B cell (primary cell): ENCODE measurements at regions not wholly inside any gene's neighbourhood (a gene's known extent, or its start where the extent isn't known, plus 50 kb on each side); places are given as distances from the start of the nearest gene placed in this dataset.

Source experiments
- ATAC-seq: fragments of 200-7000 bp; cut with Tn5 transposase; one replicate; pipeline ENCODE4 v1.10.0; 2021; ENCODE audit warnings: low read depth, mild to moderate bottlenecking, moderate number of reproducible peaks, moderate library complexity
- CTCF ChIA-PET: fragments of 350-600 bp; sonication (Branson Sonifier 250); formaldehyde crosslinking; loops from one replicate; lab custom pipeline; 2021; ENCODE audit warnings: antibody characterized with exemption, inconsistent platforms; lab: Charles Lee
- POLR2A ChIA-PET: fragments of 350-600 bp; sonication (Branson Sonifier 250); formaldehyde crosslinking; loops from one replicate; lab custom pipeline; 2021; ENCODE audit warnings: antibody characterized with exemption; lab: Charles Lee
- DNase-seq: peaks from one replicate; pipeline ENCODE4 v3.0.0; 2013
- H2AFZ ChIP-seq: 2 replicates; pipeline ENCODE4 v1.6.1; 2012; ENCODE audit warnings: mild to moderate bottlenecking, low read depth, low read length; ENCODE audit not compliant: insufficient read depth, poor library complexity, severe bottlenecking
- H3K27ac ChIP-seq, 2 donors: 1 replicate in 1 of 2; 2 replicates in 1 of 2; pipeline ENCODE4 v1.5.1; 2012 to 2013; ENCODE audit warnings: low read length in 2 of 2, mild to moderate bottlenecking in 2 of 2, moderate library complexity in 1 of 2
- H3K27me3 ChIP-seq, 4 experiments: fragments of 200-600 bp in 1 of 4; sonication (generic) in 1 of 4; replicated peaks in 1 of 4; 1 replicate in 2 of 4; 2 replicates in 2 of 4; pipeline versions ENCODE4 v1.6.1 to v1.7.0; 2013 to 2016; ENCODE audit warnings: low read length in 3 of 4, mild to moderate bottlenecking in 2 of 4, mixed read lengths in 1 of 4, moderate library complexity in 1 of 4; ENCODE audit not compliant: insufficient read depth in 4 of 4, control insufficient read depth in 3 of 4; ENCODE audit errors: control extremely low read depth in 1 of 4
- H3K36me3 ChIP-seq, 2 experiments: replicated peaks in 1 of 2; 1 replicate in 1 of 2; 2 replicates in 1 of 2; pipeline versions ENCODE4 v1.6.1 to v1.7.1; 2013; ENCODE audit warnings: low read length in 1 of 2; ENCODE audit not compliant: insufficient read depth in 2 of 2, control insufficient read depth in 1 of 2; ENCODE audit errors: control extremely low read depth in 1 of 2, extremely low read depth in 1 of 2
- H3K4me1 ChIP-seq, 2 donors: fragments of 200-600 bp in 1 of 2; sonication (generic) in 1 of 2; 1 replicate in 1 of 2; 2 replicates in 1 of 2; pipeline versions ENCODE4 v1.5.1 to v1.6.1; 2013 to 2017; ENCODE audit warnings: low read length in 2 of 2; ENCODE audit not compliant: control insufficient read depth in 2 of 2, insufficient read depth in 2 of 2
- H3K4me2 ChIP-seq: replicated peaks from 2 replicates; pipeline ENCODE3; 2012; ENCODE audit warnings: mild to moderate bottlenecking, low read depth, low read length; ENCODE audit not compliant: poor library complexity, severe bottlenecking
- H3K4me3 ChIP-seq, 5 experiments: fragments of 200-600 bp in 1 of 5; sonication (generic) in 1 of 5; 1 replicate in 3 of 5; 2 replicates in 2 of 5; pipeline versions ENCODE4 v1.5.1 to v1.7.0; 2011 to 2016; ENCODE audit warnings: low read length in 4 of 5, mild to moderate bottlenecking in 4 of 5, low read depth in 2 of 5, control low read depth in 1 of 5, moderate library complexity in 1 of 5; ENCODE audit not compliant: insufficient read depth in 1 of 5; ENCODE audit errors: control extremely low read depth in 1 of 5, extremely low read depth in 1 of 5
- H3K79me2 ChIP-seq: fragments of 200-600 bp; sonication (generic); one replicate; pipeline ENCODE4 v1.6.0; 2016; ENCODE audit warnings: low read length; ENCODE audit not compliant: control insufficient read depth, insufficient read depth
- H3K9ac ChIP-seq: fragments of 200-600 bp; sonication (generic); 2 replicates; pipeline ENCODE4 v1.6.1; 2017; ENCODE audit warnings: mild to moderate bottlenecking, low read length, moderate library complexity
- H3K9me3 ChIP-seq, 3 donors: one replicate each; pipeline versions ENCODE4 v1.6.1 to v1.7.1; 2013; ENCODE audit warnings: low read length in 2 of 3; ENCODE audit not compliant: control insufficient read depth in 2 of 3, insufficient read depth in 1 of 3; ENCODE audit errors: control extremely low read depth in 1 of 3
- H4K20me1 ChIP-seq: 2 replicates; pipeline ENCODE4 v1.6.0; 2012; ENCODE audit warnings: mild to moderate bottlenecking, low read length; ENCODE audit not compliant: insufficient read depth, control insufficient read depth, poor library complexity, severe bottlenecking
- H3K27ac Mint-ChIP-seq: one replicate; pipeline ENCODE4 v1.8.0; 2021; ENCODE audit warnings: mixed read lengths
- H3K27me3 Mint-ChIP-seq: one replicate; pipeline ENCODE4 v1.8.0; 2021; ENCODE audit warnings: mixed read lengths
- H3K4me1 Mint-ChIP-seq: one replicate; pipeline ENCODE4 v1.8.0; 2021; ENCODE audit warnings: mixed read lengths
- H3K4me3 Mint-ChIP-seq: one replicate; pipeline ENCODE4 v1.8.0; 2021; ENCODE audit warnings: mixed read lengths
- H3K9me3 Mint-ChIP-seq: one replicate; pipeline ENCODE4 v1.8.0; 2022; ENCODE audit warnings: mixed read lengths; ENCODE audit not compliant: insufficient read depth
- EZH2 ChIP-seq: IDR thresholded peaks from 2 replicates; pipeline ENCODE4 v1.6.1; 2012; ENCODE audit warnings: borderline replicate concordance, low read depth, mild to moderate bottlenecking, moderate library complexity, low read length; ENCODE audit not compliant: insufficient read depth, poor library complexity, severe bottlenecking
- WGBS: methylation state at CpG from one replicate; pipeline ENCODE4 v1.1.5; 2013; ENCODE audit warnings: missing lambda C conversion rate; ENCODE audit not compliant: insufficient coverage; 5-methylcytosine and 5-hydroxymethylcytosine counted together
- intact Hi-C: fragments of 100-400 bp; cut with micrococcal nuclease; formaldehyde crosslinking; loops from one replicate; pipeline ENCODE4 v1.10.0; 2022
- TF ChIP-seq, protein P1 (sequence below): fragments of 200-600 bp; IDR thresholded peaks from one replicate; pipeline ENCODE4 v1.8.0; 2022; ENCODE audit warnings: antibody characterized with exemption, mild to moderate bottlenecking

DNA sequence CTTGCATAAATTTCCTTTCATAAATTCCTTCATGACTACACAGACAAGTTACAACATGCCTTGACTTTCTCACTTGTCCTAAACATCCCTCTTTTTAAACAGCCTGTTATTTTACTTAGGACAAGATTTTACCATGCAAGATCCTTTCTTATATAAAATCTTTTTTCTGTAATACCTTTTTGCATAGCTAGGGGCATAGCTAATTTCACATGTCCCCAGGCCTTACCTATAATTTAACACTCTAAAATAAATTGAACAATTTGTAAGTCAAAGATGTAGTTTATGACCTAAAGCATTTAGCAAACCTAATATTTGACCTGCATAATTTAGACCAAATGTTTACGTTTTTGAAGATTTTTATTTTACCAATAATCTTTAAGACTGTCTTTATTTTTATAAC is 396.3 kb upstream of the FSTL5 start:
- ATAC-seq (no peak), DNase-seq (no peak)
- no peak overlapping the region for H3K27ac Mint-ChIP-seq
- no peak overlapping the region for H3K4me3 Mint-ChIP-seq
- intact Hi-C loops, result no loop called here
- no peak overlapping the region for H3K27ac ChIP-seq
- no peaks in the 10 kb centered on the region for H3K4me1 ChIP-seq
- peaks cover 0 to 5% (median 0%) of the 10 kb centered on the region in 3 donors for H3K9me3 ChIP-seq
- ChIA-PET CTCF (no interaction called here), POLR2A (no interaction called here)
- H3K27me3 Mint-ChIP-seq, result no peaks in the 10 kb centered on the region
- no peaks in the 10 kb centered on the region for H3K79me2 ChIP-seq
- H3K4me3 ChIP-seq, result no peak overlapping the region
- H3K9me3 Mint-ChIP-seq, result no peaks in the 10 kb centered on the region
- no peaks in the 10 kb centered on the region for H3K27me3 ChIP-seq
- H4K20me1 ChIP-seq, result no peaks in the 10 kb centered on the region
- TF ChIP-seq EZH2, result no peak
- TF ChIP-seq, protein P1, sequence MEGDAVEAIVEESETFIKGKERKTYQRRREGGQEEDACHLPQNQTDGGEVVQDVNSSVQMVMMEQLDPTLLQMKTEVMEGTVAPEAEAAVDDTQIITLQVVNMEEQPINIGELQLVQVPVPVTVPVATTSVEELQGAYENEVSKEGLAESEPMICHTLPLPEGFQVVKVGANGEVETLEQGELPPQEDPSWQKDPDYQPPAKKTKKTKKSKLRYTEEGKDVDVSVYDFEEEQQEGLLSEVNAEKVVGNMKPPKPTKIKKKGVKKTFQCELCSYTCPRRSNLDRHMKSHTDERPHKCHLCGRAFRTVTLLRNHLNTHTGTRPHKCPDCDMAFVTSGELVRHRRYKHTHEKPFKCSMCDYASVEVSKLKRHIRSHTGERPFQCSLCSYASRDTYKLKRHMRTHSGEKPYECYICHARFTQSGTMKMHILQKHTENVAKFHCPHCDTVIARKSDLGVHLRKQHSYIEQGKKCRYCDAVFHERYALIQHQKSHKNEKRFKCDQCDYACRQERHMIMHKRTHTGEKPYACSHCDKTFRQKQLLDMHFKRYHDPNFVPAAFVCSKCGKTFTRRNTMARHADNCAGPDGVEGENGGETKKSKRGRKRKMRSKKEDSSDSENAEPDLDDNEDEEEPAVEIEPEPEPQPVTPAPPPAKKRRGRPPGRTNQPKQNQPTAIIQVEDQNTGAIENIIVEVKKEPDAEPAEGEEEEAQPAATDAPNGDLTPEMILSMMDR, result no peak
- H3K9ac ChIP-seq, result no peak overlapping the region
- no peaks in the 10 kb centered on the region for H3K36me3 ChIP-seq
- H3K4me2 ChIP-seq, result no peak overlapping the region
- H3K4me1 Mint-ChIP-seq, result no peaks in the 10 kb centered on the region
- no CpG with 5 or more reads among the region's 1 CpG for WGBS
- H2AFZ ChIP-seq, result no peak overlapping the region

DNA sequence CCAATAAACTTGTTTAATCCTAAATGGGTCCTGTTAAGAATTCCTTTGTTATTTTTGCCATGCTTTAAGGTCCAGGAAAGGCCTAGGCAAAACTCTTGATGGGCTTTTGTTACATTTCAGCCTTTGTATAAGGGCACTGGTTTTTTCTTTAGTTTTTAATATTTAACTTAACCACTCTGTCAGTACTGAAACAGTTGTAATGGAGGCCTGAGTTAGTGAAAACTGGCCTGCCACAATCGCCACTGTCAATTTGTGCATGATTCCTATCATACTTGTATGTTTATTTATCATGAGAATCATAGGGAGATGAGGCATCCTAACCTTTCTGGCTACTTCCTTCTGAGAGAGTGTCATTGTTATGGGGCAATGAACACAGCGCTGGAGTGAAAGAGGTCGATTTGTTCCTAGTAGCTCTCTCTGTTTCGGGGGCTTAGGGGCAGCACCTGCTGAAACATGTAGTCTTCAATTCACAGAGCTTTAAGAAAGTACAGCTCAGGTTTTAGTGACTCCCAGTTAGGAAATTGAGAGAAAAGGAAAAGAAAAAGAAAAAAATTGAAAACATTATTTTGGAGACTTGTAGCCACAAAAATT is 393.8 kb upstream of the FSTL5 start:
- ChIA-PET POLR2A (no interaction called here), CTCF (no interaction called here)
- no peaks in the 10 kb centered on the region for H3K4me1 ChIP-seq
- ATAC-seq (no peak), DNase-seq (no peak)
- intact Hi-C loops, result no loop called here
- H3K9me3 ChIP-seq, result peaks cover 0 to 5% (median 0%) of the 10 kb centered on the region in 3 donors
- no peaks in the 10 kb centered on the region for H3K36me3 ChIP-seq
- Mint-ChIP-seq H3K27me3 (no peaks in the 10 kb centered on the region), H3K27ac (no peak overlapping the region), H3K4me3 (no peak overlapping the region), H3K9me3 (no peaks in the 10 kb centered on the region), H3K4me1 (no peaks in the 10 kb centered on the region)
- 83% methylated on average over 1 of the region's 4 CpGs for WGBS
- H2AFZ ChIP-seq, result no peak overlapping the region
- H3K4me3 ChIP-seq, result no peak overlapping the region
- no peak for TF ChIP-seq EZH2
- TF ChIP-seq, protein P1, result no peak
- no peaks in the 10 kb centered on the region for H3K27me3 ChIP-seq
- no peaks in the 10 kb centered on the region for H3K79me2 ChIP-seq
- H4K20me1 ChIP-seq, result no peaks in the 10 kb centered on the region
- H3K27ac ChIP-seq, result no peak overlapping the region
- H3K4me2 ChIP-seq, result no peak overlapping the region
- no peak overlapping the region for H3K9ac ChIP-seq
